Vagina (tissue), 2 donors: ENCODE measurements at regions not wholly inside any gene's neighbourhood (a gene's known extent, or its start where the extent isn't known, plus 50 kb on each side); places are given as distances from the start of the nearest gene placed in this dataset.

Experiments used
- DNase-seq, 2 donors: peaks; one replicate each; pipeline ENCODE4 v3.0.0-alpha.2; 2017; ENCODE audit errors: extremely low spot score in 2 of 2
- H3K27ac ChIP-seq: fragments of 200-600 bp; sonication (generic); one replicate; pipeline ENCODE4 v1.5.1; 2019
- H3K27me3 ChIP-seq: fragments of 200-600 bp; sonication (generic); one replicate; pipeline ENCODE4 v1.5.1; 2019
- H3K36me3 ChIP-seq, 2 donors: fragments of 200-600 bp; sonication (generic); one replicate each; pipeline ENCODE4 v1.5.1; 2017 to 2019
- H3K4me1 ChIP-seq: fragments of 200-600 bp; sonication (generic); one replicate; pipeline ENCODE4 v1.5.1; 2019
- H3K4me3 ChIP-seq, 2 donors: fragments of 200-600 bp; sonication (generic); 1 replicate in 1 of 2; 2 replicates in 1 of 2; pipeline ENCODE4 v1.5.1; 2016 to 2019
- H3K9me3 ChIP-seq: fragments of 200-600 bp; sonication (generic); one replicate; pipeline ENCODE4 v1.5.1; 2019
- CTCF ChIP-seq, 3 experiments: fragments of 450-650 bp in 2 of 3; fragments of 200-600 bp in 1 of 3; sonication (generic) in 1 of 3; IDR thresholded peaks; one replicate each; pipeline ENCODE4 v1.5.1; 2017 to 2019; ENCODE audit warnings: antibody characterized with exemption in 3 of 3, mild to moderate bottlenecking in 2 of 3, moderate library complexity in 2 of 3
- POLR2A ChIP-seq, 2 donors: fragments of 450-650 bp; IDR thresholded peaks; one replicate each; pipeline ENCODE4 v1.6.1; 2017; ENCODE audit warnings: antibody characterized with exemption in 2 of 2, mild to moderate bottlenecking in 2 of 2, moderate library complexity in 2 of 2
- POLR2AphosphoS5 ChIP-seq, 2 donors: sonication (generic); formaldehyde crosslinking; IDR thresholded peaks; one replicate each; pipeline ENCODE4 v1.9.0; 2017; ENCODE audit warnings: antibody characterized with exemption in 2 of 2, mild to moderate bottlenecking in 2 of 2, low read depth in 1 of 2; ENCODE audit not compliant: insufficient read depth in 1 of 2
- intact Hi-C: fragments of 100-400 bp; cut with DNase I; formaldehyde crosslinking; loops from one replicate; pipeline ENCODE4 v1.15.1; 2023

DNA sequence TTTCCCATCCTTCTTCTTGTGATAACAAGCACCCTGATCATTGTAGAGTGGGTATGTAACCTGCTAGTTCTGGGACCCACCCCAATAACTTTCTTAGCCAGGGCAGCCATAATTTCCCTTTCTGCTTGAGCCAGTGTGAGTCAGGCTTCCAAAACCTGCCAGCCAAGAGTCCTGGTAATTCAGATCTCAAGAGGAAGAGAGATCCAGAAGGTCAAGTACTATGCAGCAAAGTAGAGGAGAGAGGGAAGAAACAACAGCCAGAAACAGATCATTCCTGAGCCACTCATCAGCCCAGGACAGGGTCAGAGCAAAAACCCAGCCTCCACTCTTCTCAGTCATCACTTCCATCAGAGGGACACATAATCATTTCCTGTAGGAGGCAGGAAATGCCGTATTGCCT is 182.0 kb downstream of the DICER1 start:
- H3K27ac ChIP-seq, result no peak overlapping the region
- no peak for DNase-seq
- H3K36me3 ChIP-seq, result no peaks in the 10 kb centered on the region
- intact Hi-C loops, result no loop called here
- TF ChIP-seq CTCF (IDR thresholded peaks at IDR 0.05) (no peak), POLR2AphosphoS5 (IDR thresholded peaks at IDR 0.05; ENCODE audit: insufficient read depth in 1 of 2, low read depth in 1 of 2) (no peak), POLR2A (IDR thresholded peaks at IDR 0.05) (no peak)
- no peaks in the 10 kb centered on the region for H3K27me3 ChIP-seq
- H3K4me3 ChIP-seq, result no peak overlapping the region
- H3K4me1 ChIP-seq, result no peaks in the 10 kb centered on the region
- no peaks in the 10 kb centered on the region for H3K9me3 ChIP-seq

- H3K9me3 ChIP-seq, result no peaks in the 10 kb centered on the region
- no peaks in the 10 kb centered on the region for H3K27me3 ChIP-seq
- H3K36me3 ChIP-seq, result no peaks in the 10 kb centered on the region
- H3K4me1 ChIP-seq, result no peaks in the 10 kb centered on the region
- no peak overlapping the region for H3K27ac ChIP-seq
- DNase-seq, result no peak
- intact Hi-C loops, result no loop called here
- H3K4me3 ChIP-seq, result no peak overlapping the region
- TF ChIP-seq POLR2AphosphoS5 (IDR thresholded peaks at IDR 0.05; ENCODE audit: insufficient read depth in 1 of 2, low read depth in 1 of 2), result no peak
- TF ChIP-seq POLR2A (IDR thresholded peaks at IDR 0.05), result no peak
- no peak for TF ChIP-seq CTCF (IDR thresholded peaks at IDR 0.05)
These were observed 182.4 kb downstream of the DICER1 start for GRCh38 chr14:94974893-94975292.

- TF ChIP-seq POLR2AphosphoS5 (IDR thresholded peaks at IDR 0.05; ENCODE audit: insufficient read depth in 1 of 2, low read depth in 1 of 2), result no peak
- no peak for TF ChIP-seq CTCF (IDR thresholded peaks at IDR 0.05)
- no peak for TF ChIP-seq POLR2A (IDR thresholded peaks at IDR 0.05)
- Histone ChIP-seq H3K36me3 (no peaks in the 10 kb centered on the region), H3K4me3 (no peak overlapping the region), H3K27ac (no peak overlapping the region), H3K27me3 (no peaks in the 10 kb centered on the region), H3K9me3 (no peaks in the 10 kb centered on the region), H3K4me1 (no peaks in the 10 kb centered on the region)
- DNase-seq, result no peak
- intact Hi-C loops, result no loop called here
These were observed 182.9 kb downstream of the DICER1 start for GRCh38 chr14:94974422-94974821.

DNA sequence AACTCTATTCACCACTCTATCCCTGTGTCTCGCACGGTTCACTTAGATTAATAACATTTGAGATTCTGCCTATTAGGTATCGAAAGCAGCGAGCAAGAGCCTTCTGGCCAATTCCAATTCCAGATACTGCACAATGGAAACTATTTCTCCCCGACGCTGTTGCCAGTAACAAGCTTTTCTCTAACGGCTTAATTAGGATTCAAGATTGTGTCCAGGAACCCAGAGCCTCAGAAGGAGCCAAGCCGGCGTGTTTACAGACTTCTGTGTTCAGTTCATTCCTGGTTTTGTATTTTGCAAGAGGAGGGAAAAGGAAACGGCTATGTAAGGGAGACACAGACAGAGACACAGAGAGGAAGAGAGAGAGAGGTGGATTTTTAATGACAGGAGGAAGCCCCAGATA is 185.6 kb downstream of the DICER1 start:
- Histone ChIP-seq H3K27me3 (no peaks in the 10 kb centered on the region), H3K36me3 (no peaks in the 10 kb centered on the region), H3K4me3 (no peak overlapping the region), H3K9me3 (no peaks in the 10 kb centered on the region), H3K27ac (peak overlapping the region; percentile 28), H3K4me1 (no peaks in the 10 kb centered on the region)
- intact Hi-C loops, result no loop called here
- no peak for TF ChIP-seq CTCF (IDR thresholded peaks at IDR 0.05)
- peak in 1 of 2 donors; percentile 14 for TF ChIP-seq POLR2AphosphoS5 (IDR thresholded peaks at IDR 0.05; ENCODE audit: insufficient read depth in 1 of 2, low read depth in 1 of 2)
- DNase-seq, result peak in 1 of 2 donors; percentile 89

DNA sequence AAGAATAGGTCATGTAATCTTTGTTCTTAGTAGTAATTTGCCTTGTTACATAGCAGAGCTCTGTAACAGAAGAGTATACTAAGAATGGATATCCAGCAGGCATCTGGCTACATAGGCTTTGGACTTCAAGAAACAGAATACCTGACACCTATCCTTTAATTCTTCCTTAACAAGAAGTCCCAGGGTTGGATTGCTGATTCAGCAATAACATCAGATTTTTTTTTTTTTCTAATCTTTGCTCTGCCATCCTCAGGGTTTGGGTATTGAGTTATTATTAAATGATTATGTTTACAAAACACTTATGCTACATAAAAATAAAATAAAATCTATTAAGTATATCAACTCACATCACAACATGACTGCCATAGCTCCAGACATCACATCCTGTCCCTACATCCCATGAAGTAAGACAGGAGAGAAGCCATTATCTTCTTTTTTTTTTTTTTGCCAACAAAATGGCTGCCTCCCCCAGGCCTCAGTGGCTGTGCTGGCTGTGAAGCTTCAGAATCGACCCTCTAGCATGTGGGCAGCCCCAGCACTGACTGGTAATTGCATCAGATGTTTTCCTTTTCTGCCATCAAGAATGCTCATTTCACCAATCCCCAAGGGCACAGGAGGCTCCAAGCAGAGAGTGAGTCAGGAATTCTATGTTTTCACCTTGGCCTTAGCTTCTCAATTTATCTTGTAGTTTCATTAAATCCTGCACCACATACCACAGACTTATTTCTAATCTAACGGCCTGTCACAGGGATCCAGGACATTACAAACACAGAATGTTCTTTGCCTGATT is 186.2 kb downstream of the DICER1 start:
- no peaks in the 10 kb centered on the region for H3K9me3 ChIP-seq
- peak overlapping the region; percentile 28 for H3K27ac ChIP-seq
- intact Hi-C loops, result no loop called here
- H3K36me3 ChIP-seq, result no peaks in the 10 kb centered on the region
- no peaks in the 10 kb centered on the region for H3K27me3 ChIP-seq
- H3K4me1 ChIP-seq, result no peaks in the 10 kb centered on the region
- TF ChIP-seq POLR2AphosphoS5 (IDR thresholded peaks at IDR 0.05; ENCODE audit: insufficient read depth in 1 of 2, low read depth in 1 of 2) (no peak), CTCF (IDR thresholded peaks at IDR 0.05) (no peak), POLR2A (IDR thresholded peaks at IDR 0.05) (no peak)
- H3K4me3 ChIP-seq, result no peak overlapping the region
- DNase-seq, result peak in 1 of 2 donors; percentile 83
